H1 (cell line): ENCODE measurements at regions not wholly inside any gene's neighbourhood (a gene's known extent, or its start where the extent isn't known, plus 50 kb on each side); places are given as distances from the start of the nearest gene placed in this dataset.

Source experiments
- BCL11A ChIP-seq, 2 experiments: IDR thresholded peaks; one replicate each; pipeline ENCODE4 v1.6.1; 2011; ENCODE audit warnings: low read depth in 2 of 2, low read length in 2 of 2, mild to moderate bottlenecking in 2 of 2
- CBX5 ChIP-seq: fragments of 300-800, 300-1000 bp; sonication (generic); IDR thresholded peaks from 2 replicates; pipeline ENCODE4 v1.7.1; 2016; ENCODE audit warnings: antibody characterized with exemption, low read length, low read depth
- CHD1 ChIP-seq: IDR thresholded peaks from 2 replicates; pipeline ENCODE4 v1.6.1; 2012; ENCODE audit warnings: low read depth, low read length, improper control_type of control experiment
- GABPA ChIP-seq: IDR thresholded peaks from 2 replicates; pipeline ENCODE4 v1.6.1; 2011; ENCODE audit warnings: mild to moderate bottlenecking, low read length, moderate library complexity, borderline replicate concordance; ENCODE audit not compliant: insufficient read depth
- HDAC2 ChIP-seq, 2 experiments: fragments of 300-600 bp in 1 of 2; sonication (generic) in 1 of 2; IDR thresholded peaks; 2 replicates each; pipeline ENCODE4 v1.6.1; 2011 to 2012; ENCODE audit warnings: low read depth in 2 of 2, low read length in 2 of 2, mild to moderate bottlenecking in 2 of 2, moderate library complexity in 2 of 2, borderline replicate concordance in 1 of 2, inconsistent platforms in 1 of 2
- HDAC6 ChIP-seq: IDR thresholded peaks from one replicate; pipeline ENCODE4 v1.7.1; 2012; ENCODE audit warnings: low read depth, mild to moderate bottlenecking, inconsistent platforms, low read length, moderate library complexity
- JUN ChIP-seq: IDR thresholded peaks from 2 replicates; pipeline ENCODE4 v1.6.1; 2011; ENCODE audit warnings: low read depth, mild to moderate bottlenecking, improper control_type of control experiment, low read length
- KDM5A ChIP-seq: fragments of 200-600 bp; IDR thresholded peaks from 2 replicates; pipeline ENCODE4 v1.7.1; 2012; ENCODE audit warnings: mild to moderate bottlenecking, low read length, inconsistent platforms, mixed read lengths
- MAFK ChIP-seq: IDR thresholded peaks from 2 replicates; pipeline ENCODE4 v1.6.1; 2012; ENCODE audit warnings: low read depth, mild to moderate bottlenecking, improper control_type of control experiment, low read length
- NRF1 ChIP-seq: IDR thresholded peaks from 2 replicates; pipeline ENCODE4 v1.6.1; 2011; ENCODE audit warnings: mild to moderate bottlenecking, low read depth, low read length, improper control_type of control experiment
- PHF8 ChIP-seq: fragments of 200-600 bp; sonication (generic); conservative IDR thresholded peaks from 2 replicates; pipeline ENCODE4 v1.7.1; 2012; ENCODE audit warnings: low read depth, mild to moderate bottlenecking, inconsistent platforms, low read length, moderate library complexity
- POLR2A ChIP-seq, 2 experiments: IDR thresholded peaks; 1 replicate in 1 of 2; 2 replicates in 1 of 2; pipeline ENCODE4 v1.6.1; 2011; ENCODE audit warnings: low read depth in 2 of 2, low read length in 2 of 2, mild to moderate bottlenecking in 2 of 2; ENCODE audit errors: control extremely low read depth in 1 of 2
- POLR2AphosphoS5 ChIP-seq: IDR thresholded peaks from 2 replicates; pipeline ENCODE4 v1.6.1; 2011; ENCODE audit warnings: low read depth, low read length
- RAD21 ChIP-seq, 2 experiments: IDR thresholded peaks in 1 of 2; conservative IDR thresholded peaks in 1 of 2; 2 replicates each; pipeline ENCODE4 v1.6.1; 2011; ENCODE audit warnings: low read depth in 2 of 2, low read length in 2 of 2, improper control_type of control experiment in 1 of 2, inconsistent platforms in 1 of 2, mild to moderate bottlenecking in 1 of 2, moderate library complexity in 1 of 2
- RXRA ChIP-seq: IDR thresholded peaks from 2 replicates; pipeline ENCODE4 v1.6.1; 2011; ENCODE audit warnings: low read depth, mild to moderate bottlenecking, low read length, moderate library complexity; ENCODE audit not compliant: insufficient read depth
- SAP30 ChIP-seq: fragments of 300-600 bp; sonication (generic); IDR thresholded peaks from 2 replicates; pipeline ENCODE4 v1.7.1; 2012; ENCODE audit warnings: low read length, moderate library complexity, mild to moderate bottlenecking, inconsistent platforms; ENCODE audit not compliant: insufficient read depth, insufficient replicate concordance
- SIRT6 ChIP-seq: IDR thresholded peaks from one replicate; pipeline ENCODE4 v1.7.1; 2012; ENCODE audit warnings: low read length, inconsistent platforms
- SP2 ChIP-seq: IDR thresholded peaks from 2 replicates; pipeline ENCODE4 v1.6.1; 2012; ENCODE audit warnings: mild to moderate bottlenecking, low read length, inconsistent platforms
- SRF ChIP-seq: IDR thresholded peaks from 2 replicates; pipeline ENCODE4 v1.6.1; 2011; ENCODE audit warnings: mild to moderate bottlenecking, low read depth, low read length, moderate library complexity
- SUZ12 ChIP-seq: fragments of 200-600 bp; sonication (generic); IDR thresholded peaks from 2 replicates; pipeline ENCODE4 v1.6.1; 2012; ENCODE audit warnings: mild to moderate bottlenecking, inconsistent platforms, low read length, moderate library complexity, mixed read lengths
- TCF12 ChIP-seq: IDR thresholded peaks from 2 replicates; pipeline ENCODE4 v1.6.1; 2011; ENCODE audit warnings: low read depth, mild to moderate bottlenecking, low read length
- ZNF274 ChIP-seq: IDR thresholded peaks from 2 replicates; pipeline ENCODE4 v1.7.0; 2012; ENCODE audit warnings: low read length, borderline replicate concordance; ENCODE audit errors: extremely low read depth
- TF ChIP-seq, protein P1 (sequence below), 3 experiments: IDR thresholded peaks; 1 replicate in 2 of 3; 2 replicates in 1 of 3; pipeline versions ENCODE4 v1.5.1 to v1.6.1; 2011; ENCODE audit warnings: low read length in 3 of 3, mild to moderate bottlenecking in 3 of 3, inconsistent platforms in 2 of 3, low read depth in 1 of 3, moderate library complexity in 1 of 3; ENCODE audit not compliant: insufficient read depth in 1 of 3; ENCODE audit errors: control extremely low read depth in 1 of 3
- TF ChIP-seq, protein P2 (sequence below): IDR thresholded peaks from 2 replicates; pipeline ENCODE4 v1.6.1; 2011; ENCODE audit warnings: low read depth, mild to moderate bottlenecking, low read length; ENCODE audit not compliant: insufficient read depth

- TF ChIP-seq SP2 (no peak), SIRT6 (no peak), ZNF274 (no peak), NRF1 (no peak), PHF8 (no peak), BCL11A (IDR thresholded peaks at IDR 0.05; ENCODE audit: low read depth in 2 of 2, low read length in 2 of 2) (peak in 1 of 2 experiments; percentile 39), RXRA (no peak), MAFK (no peak), SUZ12 (no peak), RAD21 (IDR thresholded peaks at IDR 0.05 in 1 of 2, conservative IDR thresholded peaks at IDR 0.05 in 1 of 2; ENCODE audit: low read depth in 2 of 2, low read length in 2 of 2) (0 out of 4 replicates have a peak, but pooled peaks of 1 of the 2 experiments have one; percentile 3), SRF (no peak), GABPA (no peak), HDAC2 (IDR thresholded peaks at IDR 0.05; ENCODE audit: borderline replicate concordance in 1 of 2, low read depth in 2 of 2, low read length in 2 of 2) (no peak), SAP30 (no peak), CBX5 (no peak), KDM5A (no peak), HDAC6 (no peak), TCF12 (peak; percentile 66; the same call in 1 of the 2 replicates), POLR2AphosphoS5 (no peak), POLR2A (IDR thresholded peaks at IDR 0.05; ENCODE audit: control extremely low read depth in 1 of 2, low read depth in 2 of 2, low read length in 2 of 2) (no peak), JUN (no peak), CHD1 (no peak)
- TF ChIP-seq, protein P1, sequence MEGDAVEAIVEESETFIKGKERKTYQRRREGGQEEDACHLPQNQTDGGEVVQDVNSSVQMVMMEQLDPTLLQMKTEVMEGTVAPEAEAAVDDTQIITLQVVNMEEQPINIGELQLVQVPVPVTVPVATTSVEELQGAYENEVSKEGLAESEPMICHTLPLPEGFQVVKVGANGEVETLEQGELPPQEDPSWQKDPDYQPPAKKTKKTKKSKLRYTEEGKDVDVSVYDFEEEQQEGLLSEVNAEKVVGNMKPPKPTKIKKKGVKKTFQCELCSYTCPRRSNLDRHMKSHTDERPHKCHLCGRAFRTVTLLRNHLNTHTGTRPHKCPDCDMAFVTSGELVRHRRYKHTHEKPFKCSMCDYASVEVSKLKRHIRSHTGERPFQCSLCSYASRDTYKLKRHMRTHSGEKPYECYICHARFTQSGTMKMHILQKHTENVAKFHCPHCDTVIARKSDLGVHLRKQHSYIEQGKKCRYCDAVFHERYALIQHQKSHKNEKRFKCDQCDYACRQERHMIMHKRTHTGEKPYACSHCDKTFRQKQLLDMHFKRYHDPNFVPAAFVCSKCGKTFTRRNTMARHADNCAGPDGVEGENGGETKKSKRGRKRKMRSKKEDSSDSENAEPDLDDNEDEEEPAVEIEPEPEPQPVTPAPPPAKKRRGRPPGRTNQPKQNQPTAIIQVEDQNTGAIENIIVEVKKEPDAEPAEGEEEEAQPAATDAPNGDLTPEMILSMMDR (IDR thresholded peaks at IDR 0.05; ENCODE audit: control extremely low read depth in 1 of 3, insufficient read depth in 1 of 3, low read depth in 1 of 3, low read length in 3 of 3) = no peak
- TF ChIP-seq, protein P2, sequence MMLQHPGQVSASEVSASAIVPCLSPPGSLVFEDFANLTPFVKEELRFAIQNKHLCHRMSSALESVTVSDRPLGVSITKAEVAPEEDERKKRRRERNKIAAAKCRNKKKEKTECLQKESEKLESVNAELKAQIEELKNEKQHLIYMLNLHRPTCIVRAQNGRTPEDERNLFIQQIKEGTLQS = no peak
These were observed 136.1 kb upstream of the ELAVL2 start (continued) for GRCh38 chr9:23962101-23962500.
